ENCODE measurements at regions not wholly inside any gene's neighbourhood (a gene's known extent, or its start where the extent isn't known, plus 50 kb on each side); places are given as distances from the start of the nearest gene placed in this dataset.

- Histone ChIP-seq H3K9ac (no peak overlapping the region), H3K4me3 (IDR thresholded peaks at IDR 0.05; ENCODE audit: insufficient read depth, low read depth, low read length) (no peak overlapping the region), H3K4me2 (no peak overlapping the region), H3K79me2 (ENCODE audit: insufficient read depth, low read depth) (no peaks in the 10 kb centered on the region), H4K20me1 (ENCODE audit: insufficient read depth) (no peaks in the 10 kb centered on the region), H3K27ac (no peak overlapping the region), H2AFZ (ENCODE audit: low read depth) (no peak overlapping the region), H3K27me3 (ENCODE audit: insufficient read depth, low read depth) (no peaks in the 10 kb centered on the region), H3K4me1 (ENCODE audit: low read depth, poor library complexity, severe bottlenecking) (no peaks in the 10 kb centered on the region), H3K36me3 (ENCODE audit: insufficient read depth) (no peaks in the 10 kb centered on the region)
- TF ChIP-seq, protein P1, sequence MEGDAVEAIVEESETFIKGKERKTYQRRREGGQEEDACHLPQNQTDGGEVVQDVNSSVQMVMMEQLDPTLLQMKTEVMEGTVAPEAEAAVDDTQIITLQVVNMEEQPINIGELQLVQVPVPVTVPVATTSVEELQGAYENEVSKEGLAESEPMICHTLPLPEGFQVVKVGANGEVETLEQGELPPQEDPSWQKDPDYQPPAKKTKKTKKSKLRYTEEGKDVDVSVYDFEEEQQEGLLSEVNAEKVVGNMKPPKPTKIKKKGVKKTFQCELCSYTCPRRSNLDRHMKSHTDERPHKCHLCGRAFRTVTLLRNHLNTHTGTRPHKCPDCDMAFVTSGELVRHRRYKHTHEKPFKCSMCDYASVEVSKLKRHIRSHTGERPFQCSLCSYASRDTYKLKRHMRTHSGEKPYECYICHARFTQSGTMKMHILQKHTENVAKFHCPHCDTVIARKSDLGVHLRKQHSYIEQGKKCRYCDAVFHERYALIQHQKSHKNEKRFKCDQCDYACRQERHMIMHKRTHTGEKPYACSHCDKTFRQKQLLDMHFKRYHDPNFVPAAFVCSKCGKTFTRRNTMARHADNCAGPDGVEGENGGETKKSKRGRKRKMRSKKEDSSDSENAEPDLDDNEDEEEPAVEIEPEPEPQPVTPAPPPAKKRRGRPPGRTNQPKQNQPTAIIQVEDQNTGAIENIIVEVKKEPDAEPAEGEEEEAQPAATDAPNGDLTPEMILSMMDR (conservative IDR thresholded peaks at IDR 0.05; ENCODE audit: low read depth, low read length) = no peak
Measured at GRCh38 chr10:85204814-85205213, 876.4 kb downstream of the CCSER2 start.

DNA sequence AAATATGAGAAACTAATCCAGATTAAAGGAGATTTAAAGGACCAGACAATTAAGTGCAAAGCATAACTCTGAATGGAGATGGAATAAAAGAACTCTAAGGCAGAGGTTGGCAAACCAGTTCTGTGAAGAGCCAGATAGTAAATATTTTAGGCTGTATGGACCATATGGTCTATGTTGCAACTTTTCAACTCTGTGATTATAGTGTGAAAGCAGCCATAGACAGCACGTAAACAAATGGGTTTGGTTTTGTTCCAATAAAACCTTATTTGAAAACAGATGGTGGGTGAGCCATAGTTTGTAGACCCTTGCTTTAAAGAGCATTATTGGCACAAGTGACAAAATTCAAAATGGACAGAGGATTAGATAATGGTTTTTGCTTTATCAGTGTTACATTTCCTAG is 884.1 kb downstream of the CCSER2 start:
- TF ChIP-seq, protein P1 (conservative IDR thresholded peaks at IDR 0.05; ENCODE audit: low read depth, low read length) = no peak
- Histone ChIP-seq H3K4me2 (no peak overlapping the region), H2AFZ (ENCODE audit: low read depth) (no peak overlapping the region), H3K79me2 (ENCODE audit: insufficient read depth, low read depth) (no peaks in the 10 kb centered on the region), H3K4me1 (ENCODE audit: low read depth, poor library complexity, severe bottlenecking) (no peaks in the 10 kb centered on the region), H4K20me1 (ENCODE audit: insufficient read depth) (no peaks in the 10 kb centered on the region), H3K27me3 (ENCODE audit: insufficient read depth, low read depth) (no peaks in the 10 kb centered on the region), H3K9ac (no peak overlapping the region), H3K4me3 (IDR thresholded peaks at IDR 0.05; ENCODE audit: insufficient read depth, low read depth, low read length) (no peak overlapping the region), H3K27ac (no peak overlapping the region), H3K36me3 (ENCODE audit: insufficient read depth) (no peaks in the 10 kb centered on the region)

GRCh38 chr10:85213493-85213892 is 885.1 kb downstream of the CCSER2 start:
- Histone ChIP-seq H4K20me1 (ENCODE audit: insufficient read depth) (no peaks in the 10 kb centered on the region), H3K4me3 (IDR thresholded peaks at IDR 0.05; ENCODE audit: insufficient read depth, low read depth, low read length) (no peak overlapping the region), H3K36me3 (ENCODE audit: insufficient read depth) (no peaks in the 10 kb centered on the region), H2AFZ (ENCODE audit: low read depth) (no peak overlapping the region), H3K4me2 (no peak overlapping the region), H3K4me1 (ENCODE audit: low read depth, poor library complexity, severe bottlenecking) (no peaks in the 10 kb centered on the region), H3K9ac (no peak overlapping the region), H3K27me3 (ENCODE audit: insufficient read depth, low read depth) (no peaks in the 10 kb centered on the region), H3K27ac (no peak overlapping the region), H3K79me2 (ENCODE audit: insufficient read depth, low read depth) (no peaks in the 10 kb centered on the region)
- TF ChIP-seq, protein P1 (conservative IDR thresholded peaks at IDR 0.05; ENCODE audit: low read depth, low read length) = no peak

- H3K79me2 ChIP-seq (ENCODE audit: insufficient read depth, low read depth) = no peaks in the 10 kb centered on the region
- no peaks in the 10 kb centered on the region for H4K20me1 ChIP-seq (ENCODE audit: insufficient read depth)
- TF ChIP-seq, protein P1 (conservative IDR thresholded peaks at IDR 0.05; ENCODE audit: low read depth, low read length) = no peak
- H2AFZ ChIP-seq (ENCODE audit: low read depth) = no peak overlapping the region
- no peak overlapping the region for H3K9ac ChIP-seq
- no peak overlapping the region for H3K4me2 ChIP-seq
- H3K27ac ChIP-seq = no peak overlapping the region
- no peaks in the 10 kb centered on the region for H3K27me3 ChIP-seq (ENCODE audit: insufficient read depth, low read depth)
- H3K36me3 ChIP-seq (ENCODE audit: insufficient read depth) = no peaks in the 10 kb centered on the region
- no peak overlapping the region for H3K4me3 ChIP-seq (IDR thresholded peaks at IDR 0.05; ENCODE audit: insufficient read depth, low read depth, low read length)
- no peaks in the 10 kb centered on the region for H3K4me1 ChIP-seq (ENCODE audit: low read depth, poor library complexity, severe bottlenecking)
Measured at GRCh38 chr10:85222300-85222699, 893.9 kb downstream of the CCSER2 start.

Data from KMS-11 (cell line).